ENCODE measurements at regions not wholly inside any gene's neighbourhood (a gene's known extent, or its start where the extent isn't known, plus 50 kb on each side); places are given as distances from the start of the nearest gene placed in this dataset.

DNA sequence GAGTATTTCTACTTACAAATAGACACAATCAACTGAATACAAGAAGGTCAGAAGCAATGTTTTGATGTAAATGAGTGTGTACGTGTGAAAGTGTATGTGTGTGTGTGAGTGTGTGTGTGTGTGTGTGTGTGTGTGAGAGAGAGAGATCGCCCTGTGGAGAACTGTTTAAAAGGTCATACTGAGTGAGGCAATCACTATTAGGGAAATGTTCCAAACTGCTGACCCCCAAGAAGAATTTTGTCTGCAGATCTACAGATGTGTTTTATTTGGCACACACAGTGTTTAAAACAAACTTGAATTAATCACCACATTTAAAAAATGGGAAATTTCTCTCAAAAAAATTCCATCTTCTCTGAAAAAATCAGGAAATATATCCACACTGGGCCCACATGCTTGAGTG, 1069.1 kb downstream of the SLC6A15 start:
- H3K9me3 ChIP-seq: no peaks in the 10 kb centered on the region
- ChIA-PET CTCF (interaction anchor here (2.1 kb wide), 1 partner anchor 20 kb away, joined by 7 read pairs; no protein-coding TSS in a partner anchor), POLR2A (no interaction called here)
- WGBS (ENCODE audit: missing lambda C conversion rate): 58% methylated on average over 2 of the region's 2 CpGs
- ATAC-seq (no peak), DNase-seq (ENCODE audit: low read depth in 1 of 2, low spot score in 1 of 2) (no peak), FAIRE-seq (no peak)
- H3K4me3 ChIP-seq: no peak overlapping the region
- H3K27ac ChIP-seq: no peak overlapping the region
- H3K4me2 ChIP-seq: no peak overlapping the region
- no peaks in the 10 kb centered on the region for H3K4me1 ChIP-seq
- no peak for TF ChIP-seq CEBPB (IDR thresholded peaks at IDR 0.05)
- no peak for TF ChIP-seq SREBF2 (IDR thresholded peaks at IDR 0.05)
- TF ChIP-seq HEYL (CRISPR knock-in tag; IDR thresholded peaks at IDR 0.05): no peak
- no peak for TF ChIP-seq CHD4 (IDR thresholded peaks at IDR 0.05; ENCODE audit: borderline replicate concordance)
- TF ChIP-seq RCOR1 (IDR thresholded peaks at IDR 0.05; ENCODE audit: low read depth, low read length): no peak
- no peak for TF ChIP-seq MAFK (IDR thresholded peaks at IDR 0.05; ENCODE audit: partially characterized antibody)
- TF ChIP-seq BHLHE40 (IDR thresholded peaks at IDR 0.05; ENCODE audit: low read depth, low read length): no peak
- no peak for TF ChIP-seq RFX5 (IDR thresholded peaks at IDR 0.05)
- TF ChIP-seq, protein P1, sequence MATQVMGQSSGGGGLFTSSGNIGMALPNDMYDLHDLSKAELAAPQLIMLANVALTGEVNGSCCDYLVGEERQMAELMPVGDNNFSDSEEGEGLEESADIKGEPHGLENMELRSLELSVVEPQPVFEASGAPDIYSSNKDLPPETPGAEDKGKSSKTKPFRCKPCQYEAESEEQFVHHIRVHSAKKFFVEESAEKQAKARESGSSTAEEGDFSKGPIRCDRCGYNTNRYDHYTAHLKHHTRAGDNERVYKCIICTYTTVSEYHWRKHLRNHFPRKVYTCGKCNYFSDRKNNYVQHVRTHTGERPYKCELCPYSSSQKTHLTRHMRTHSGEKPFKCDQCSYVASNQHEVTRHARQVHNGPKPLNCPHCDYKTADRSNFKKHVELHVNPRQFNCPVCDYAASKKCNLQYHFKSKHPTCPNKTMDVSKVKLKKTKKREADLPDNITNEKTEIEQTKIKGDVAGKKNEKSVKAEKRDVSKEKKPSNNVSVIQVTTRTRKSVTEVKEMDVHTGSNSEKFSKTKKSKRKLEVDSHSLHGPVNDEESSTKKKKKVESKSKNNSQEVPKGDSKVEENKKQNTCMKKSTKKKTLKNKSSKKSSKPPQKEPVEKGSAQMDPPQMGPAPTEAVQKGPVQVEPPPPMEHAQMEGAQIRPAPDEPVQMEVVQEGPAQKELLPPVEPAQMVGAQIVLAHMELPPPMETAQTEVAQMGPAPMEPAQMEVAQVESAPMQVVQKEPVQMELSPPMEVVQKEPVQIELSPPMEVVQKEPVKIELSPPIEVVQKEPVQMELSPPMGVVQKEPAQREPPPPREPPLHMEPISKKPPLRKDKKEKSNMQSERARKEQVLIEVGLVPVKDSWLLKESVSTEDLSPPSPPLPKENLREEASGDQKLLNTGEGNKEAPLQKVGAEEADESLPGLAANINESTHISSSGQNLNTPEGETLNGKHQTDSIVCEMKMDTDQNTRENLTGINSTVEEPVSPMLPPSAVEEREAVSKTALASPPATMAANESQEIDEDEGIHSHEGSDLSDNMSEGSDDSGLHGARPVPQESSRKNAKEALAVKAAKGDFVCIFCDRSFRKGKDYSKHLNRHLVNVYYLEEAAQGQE (IDR thresholded peaks at IDR 0.05): no peak
- TF ChIP-seq GATA3 (IDR thresholded peaks at IDR 0.05; ENCODE audit: borderline replicate concordance): no peak

DNA sequence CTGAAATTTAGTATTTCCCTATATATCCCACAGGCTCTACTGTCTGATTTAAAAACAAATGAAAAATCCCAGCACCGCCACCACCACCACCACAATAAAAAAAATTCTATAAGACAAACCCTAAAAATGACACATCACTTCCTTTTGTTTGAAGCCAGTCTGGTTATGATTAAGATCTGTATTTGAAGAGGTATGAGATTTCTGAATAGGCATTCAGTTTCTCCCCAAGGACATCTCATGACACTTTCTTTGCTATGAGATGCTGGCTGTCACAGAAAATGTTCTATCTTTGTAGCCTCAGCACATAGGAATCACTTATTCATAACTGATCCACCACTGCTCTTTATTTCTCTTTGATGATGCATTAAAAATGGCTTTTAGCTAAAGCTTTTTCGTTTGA, 1071.0 kb downstream of the SLC6A15 start:
- ChIA-PET CTCF (interaction anchor here (2.1 kb wide), 1 partner anchor 18 kb away, joined by 7 read pairs; no protein-coding TSS in a partner anchor), POLR2A (no interaction called here)
- no peak overlapping the region for H3K27ac ChIP-seq
- TF ChIP-seq JUN (IDR thresholded peaks at IDR 0.05) (no peak), CBX8 (IDR thresholded peaks at IDR 0.05) (no peak), FOSB (CRISPR knock-in tag; IDR thresholded peaks at IDR 0.05) (no peak), JUNB (IDR thresholded peaks at IDR 0.05) (no peak), GATA3 (IDR thresholded peaks at IDR 0.05; ENCODE audit: borderline replicate concordance) (no peak), HOXB13 (CRISPR knock-in tag; IDR thresholded peaks at IDR 0.05; ENCODE audit: low read depth) (no peak), HDAC2 (IDR thresholded peaks at IDR 0.05) (no peak)
- TF ChIP-seq, protein P2, sequence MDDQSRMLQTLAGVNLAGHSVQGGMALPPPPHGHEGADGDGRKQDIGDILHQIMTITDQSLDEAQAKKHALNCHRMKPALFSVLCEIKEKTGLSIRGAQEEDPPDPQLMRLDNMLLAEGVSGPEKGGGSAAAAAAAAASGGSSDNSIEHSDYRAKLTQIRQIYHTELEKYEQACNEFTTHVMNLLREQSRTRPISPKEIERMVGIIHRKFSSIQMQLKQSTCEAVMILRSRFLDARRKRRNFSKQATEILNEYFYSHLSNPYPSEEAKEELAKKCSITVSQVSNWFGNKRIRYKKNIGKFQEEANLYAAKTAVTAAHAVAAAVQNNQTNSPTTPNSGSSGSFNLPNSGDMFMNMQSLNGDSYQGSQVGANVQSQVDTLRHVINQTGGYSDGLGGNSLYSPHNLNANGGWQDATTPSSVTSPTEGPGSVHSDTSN (IDR thresholded peaks at IDR 0.05): no peak
- FAIRE-seq (no peak), ATAC-seq (no peak), DNase-seq (ENCODE audit: low read depth in 1 of 2, low spot score in 1 of 2) (no peak)
- no peaks in the 10 kb centered on the region for H3K4me1 ChIP-seq
- no peak overlapping the region for H3K4me2 ChIP-seq
- H3K4me3 ChIP-seq: no peak overlapping the region
- 40% methylated on average over 2 of the region's 2 CpGs for WGBS (ENCODE audit: missing lambda C conversion rate)
- H3K9me3 ChIP-seq: no peaks in the 10 kb centered on the region

DNA sequence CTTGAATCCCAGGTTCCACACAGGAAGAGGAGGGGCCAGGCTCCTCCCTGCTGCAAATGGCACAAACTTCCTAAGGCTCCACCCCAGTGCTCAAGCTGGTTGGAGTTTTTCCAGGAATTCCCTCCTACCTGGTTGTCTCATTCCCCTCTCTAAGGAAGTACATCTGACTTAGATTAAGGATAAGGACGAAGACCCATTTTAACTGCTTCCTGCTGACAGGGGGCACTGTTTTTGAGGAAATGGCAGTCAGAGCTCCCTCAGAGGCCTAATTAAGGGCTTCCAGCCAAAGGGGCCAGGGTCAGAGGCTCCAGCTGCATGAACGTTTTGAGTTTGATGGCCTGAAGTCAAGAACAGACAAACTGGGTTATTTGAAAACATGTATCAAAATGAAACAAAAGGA, 1084.7 kb downstream of the SLC6A15 start:
- no peaks in the 10 kb centered on the region for H3K9me3 ChIP-seq
- POLR2A ChIA-PET: no interaction called here
- no peak overlapping the region for H3K4me3 ChIP-seq
- 33% methylated on average over 2 of the region's 2 CpGs for WGBS (ENCODE audit: missing lambda C conversion rate)
- DNase-seq (ENCODE audit: low read depth in 1 of 2, low spot score in 1 of 2) (peak in 1 of 2 experiments; percentile 10), ATAC-seq (no peak), FAIRE-seq (no peak)
- no peak overlapping the region for H3K27ac ChIP-seq
- no peak overlapping the region for H3K4me2 ChIP-seq
- CTCF ChIA-PET: interaction anchor here (1.0 to 1.3 kb wide), 2 partner anchors 9 to 19 kb away, joined by 3 to 6 read pairs; no protein-coding TSS in a partner anchor
- no peaks in the 10 kb centered on the region for H3K4me1 ChIP-seq
- TF ChIP-seq RARB (CRISPR knock-in tag; IDR thresholded peaks at IDR 0.05) (no peak), HEYL (CRISPR knock-in tag; IDR thresholded peaks at IDR 0.05) (no peak), PHF8 (IDR thresholded peaks at IDR 0.05; ENCODE audit: borderline replicate concordance, low read depth) (no peak), FOSB (CRISPR knock-in tag; IDR thresholded peaks at IDR 0.05) (no peak), POLR2AphosphoS2 (conservative IDR thresholded peaks at IDR 0.05; ENCODE audit: low read length) (no peak), HDAC2 (IDR thresholded peaks at IDR 0.05) (no peak)
- TF ChIP-seq, protein P3, sequence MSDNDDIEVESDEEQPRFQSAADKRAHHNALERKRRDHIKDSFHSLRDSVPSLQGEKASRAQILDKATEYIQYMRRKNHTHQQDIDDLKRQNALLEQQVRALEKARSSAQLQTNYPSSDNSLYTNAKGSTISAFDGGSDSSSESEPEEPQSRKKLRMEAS (IDR thresholded peaks at IDR 0.05): no peak
- TF ChIP-seq, protein P4, sequence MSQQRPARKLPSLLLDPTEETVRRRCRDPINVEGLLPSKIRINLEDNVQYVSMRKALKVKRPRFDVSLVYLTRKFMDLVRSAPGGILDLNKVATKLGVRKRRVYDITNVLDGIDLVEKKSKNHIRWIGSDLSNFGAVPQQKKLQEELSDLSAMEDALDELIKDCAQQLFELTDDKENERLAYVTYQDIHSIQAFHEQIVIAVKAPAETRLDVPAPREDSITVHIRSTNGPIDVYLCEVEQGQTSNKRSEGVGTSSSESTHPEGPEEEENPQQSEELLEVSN (IDR thresholded peaks at IDR 0.05; ENCODE audit: borderline replicate concordance, low read depth): no peak
- TF ChIP-seq, protein P1 (IDR thresholded peaks at IDR 0.05): no peak

Data from A549 (cell line).